GM12873 (cell line): ENCODE measurements at regions not wholly inside any gene's neighbourhood (a gene's known extent, or its start where the extent isn't known, plus 50 kb on each side); places are given as distances from the start of the nearest gene placed in this dataset.

Experiments
- CTCF ChIP-seq: IDR thresholded peaks from 2 replicates; pipeline ENCODE4 v1.5.1; 2012; ENCODE audit warnings: low read depth, mild to moderate bottlenecking, moderate library complexity, low read length, control low read depth; ENCODE audit not compliant: insufficient read depth; ENCODE audit errors: missing control alignments

GRCh38 chr12:115201966-115202365 is 518.0 kb upstream of the TBX3 start:
- no peak for TF ChIP-seq CTCF

- TF ChIP-seq CTCF = no peak
These were observed 515.9 kb upstream of the TBX3 start for GRCh38 chr12:115199831-115200230.

GRCh38 chr12:115194857-115195256 is 510.9 kb upstream of the TBX3 start:
- TF ChIP-seq CTCF = no peak

GRCh38 chr12:115194448-115194847 is 510.5 kb upstream of the TBX3 start:
- TF ChIP-seq CTCF = no peak

- TF ChIP-seq CTCF = no peak
These were observed 507.4 kb upstream of the TBX3 start for GRCh38 chr12:115191342-115191741.

- TF ChIP-seq CTCF = no peak
These were observed 506.2 kb upstream of the TBX3 start for GRCh38 chr12:115190010-115190770.

GRCh38 chr12:115185506-115185905 is 501.5 kb upstream of the TBX3 start:
- no peak for TF ChIP-seq CTCF
